BJ (cell line): ENCODE measurements at regions not wholly inside any gene's neighbourhood (a gene's known extent, or its start where the extent isn't known, plus 50 kb on each side); places are given as distances from the start of the nearest gene placed in this dataset.

Experiments used
- CTCF ChIA-PET: fragments of 350-600 bp; formaldehyde crosslinking; extraction: SDS; loops from one replicate; lab custom pipeline; 2021; ENCODE audit warnings: antibody characterized with exemption, inconsistent platforms; lab: Yijun Ruan, JAX
- POLR2A ChIA-PET: fragments of 300-600 bp; sonication (Branson Sonifier 250); formaldehyde crosslinking; extraction: SDS; loops from one replicate; lab custom pipeline; 2021; ENCODE audit warnings: antibody characterized with exemption; lab: Charles Lee
- DNase-seq: peaks from one replicate; pipeline ENCODE4 v3.0.0-alpha.2; 2011; ENCODE audit warnings: low read depth
- H3K27me3 ChIP-seq: 2 replicates; pipeline ENCODE4 v1.6.0; 2011; ENCODE audit warnings: low read length; ENCODE audit not compliant: control insufficient read depth, insufficient read depth
- H3K36me3 ChIP-seq: 2 replicates; pipeline ENCODE4 v1.5.1; 2011; ENCODE audit warnings: low read length; ENCODE audit not compliant: control insufficient read depth, insufficient read depth
- H3K4me3 ChIP-seq: 2 replicates; pipeline ENCODE4 v1.5.1; 2011; ENCODE audit warnings: low read depth, mild to moderate bottlenecking, control low read depth, low read length
- TF ChIP-seq, protein P1 (sequence below): IDR thresholded peaks from 2 replicates; pipeline ENCODE4 v1.5.1; 2011; ENCODE audit warnings: low read depth, mild to moderate bottlenecking, control low read depth, inconsistent platforms, low read length, moderate library complexity; ENCODE audit not compliant: insufficient read depth

DNA sequence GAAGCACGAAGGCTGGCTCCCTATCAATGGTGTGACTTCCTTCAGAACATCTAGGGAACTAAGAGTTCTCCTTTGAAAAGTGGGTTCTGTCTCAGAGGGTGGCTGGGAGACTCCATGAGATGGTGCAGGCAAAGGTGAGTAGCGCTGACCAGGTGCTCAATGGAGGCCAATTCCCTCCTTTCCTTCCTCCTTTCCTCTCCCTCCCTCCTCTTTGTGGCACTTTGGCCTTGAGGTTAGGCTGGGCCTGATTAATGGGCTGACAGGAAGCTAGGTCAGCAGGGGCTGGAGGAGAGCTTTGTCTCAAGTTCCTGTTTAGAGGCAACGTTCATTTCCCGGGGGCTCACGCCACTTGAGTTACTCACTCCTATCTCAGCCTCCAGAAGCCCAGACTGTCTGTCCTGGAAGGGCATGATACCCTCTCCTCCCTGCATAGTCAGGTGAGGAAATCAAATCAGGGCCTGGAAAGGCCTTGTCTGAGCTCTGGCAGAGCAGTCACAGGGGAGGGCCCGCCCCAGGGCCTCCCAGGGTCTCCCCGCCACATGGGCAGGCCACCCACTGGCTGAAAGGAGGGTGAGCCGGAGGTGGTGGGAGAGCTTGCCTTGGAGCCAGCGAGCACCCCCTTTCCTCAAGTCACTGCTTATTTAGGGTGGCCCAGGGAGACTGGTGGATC, 58.4 kb upstream of the SSBP3 start:
- H3K27me3 ChIP-seq, result no peaks in the 10 kb centered on the region
- ChIA-PET CTCF (no interaction called here), POLR2A (no interaction called here)
- DNase-seq, result no peak
- no peaks in the 10 kb centered on the region for H3K36me3 ChIP-seq
- no peak overlapping the region for H3K4me3 ChIP-seq
- TF ChIP-seq, protein P1, sequence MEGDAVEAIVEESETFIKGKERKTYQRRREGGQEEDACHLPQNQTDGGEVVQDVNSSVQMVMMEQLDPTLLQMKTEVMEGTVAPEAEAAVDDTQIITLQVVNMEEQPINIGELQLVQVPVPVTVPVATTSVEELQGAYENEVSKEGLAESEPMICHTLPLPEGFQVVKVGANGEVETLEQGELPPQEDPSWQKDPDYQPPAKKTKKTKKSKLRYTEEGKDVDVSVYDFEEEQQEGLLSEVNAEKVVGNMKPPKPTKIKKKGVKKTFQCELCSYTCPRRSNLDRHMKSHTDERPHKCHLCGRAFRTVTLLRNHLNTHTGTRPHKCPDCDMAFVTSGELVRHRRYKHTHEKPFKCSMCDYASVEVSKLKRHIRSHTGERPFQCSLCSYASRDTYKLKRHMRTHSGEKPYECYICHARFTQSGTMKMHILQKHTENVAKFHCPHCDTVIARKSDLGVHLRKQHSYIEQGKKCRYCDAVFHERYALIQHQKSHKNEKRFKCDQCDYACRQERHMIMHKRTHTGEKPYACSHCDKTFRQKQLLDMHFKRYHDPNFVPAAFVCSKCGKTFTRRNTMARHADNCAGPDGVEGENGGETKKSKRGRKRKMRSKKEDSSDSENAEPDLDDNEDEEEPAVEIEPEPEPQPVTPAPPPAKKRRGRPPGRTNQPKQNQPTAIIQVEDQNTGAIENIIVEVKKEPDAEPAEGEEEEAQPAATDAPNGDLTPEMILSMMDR, result no peak

DNA sequence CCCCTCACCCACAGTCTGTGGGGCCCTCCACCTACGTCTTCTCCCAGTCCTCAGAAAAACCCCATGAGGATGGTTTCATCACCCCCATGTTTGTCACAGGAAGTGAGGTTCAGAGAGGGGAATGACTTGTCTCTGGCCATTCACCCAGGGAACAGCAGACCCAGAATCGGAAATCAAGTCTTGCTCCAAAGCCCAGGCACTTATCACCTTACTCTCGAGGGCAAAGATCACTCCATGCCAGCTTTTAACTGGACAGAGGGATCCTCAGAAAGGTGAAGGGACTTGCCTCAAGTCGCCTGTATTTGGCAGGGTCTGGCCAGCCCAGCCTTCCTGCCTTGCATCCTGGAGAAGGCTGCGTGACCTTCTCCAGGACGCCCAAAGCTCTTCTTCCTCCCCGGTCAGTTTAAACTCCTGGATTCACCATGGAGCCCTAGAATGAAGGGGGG, 57.9 kb upstream of the SSBP3 start:
- ChIA-PET CTCF (no interaction called here), POLR2A (no interaction called here)
- Histone ChIP-seq H3K27me3 (no peaks in the 10 kb centered on the region), H3K36me3 (no peaks in the 10 kb centered on the region), H3K4me3 (no peak overlapping the region)
- no peak for DNase-seq
- TF ChIP-seq, protein P1, result no peak

- ChIA-PET POLR2A (no interaction called here), CTCF (no interaction called here)
- H3K4me3 ChIP-seq, result no peak overlapping the region
- no peak for DNase-seq
- TF ChIP-seq, protein P1, result no peak
- no peaks in the 10 kb centered on the region for H3K27me3 ChIP-seq
- H3K36me3 ChIP-seq, result no peaks in the 10 kb centered on the region
Measured at GRCh38 chr1:54463259-54464030, 57.3 kb upstream of the SSBP3 start.

- TF ChIP-seq, protein P1, result no peak
- Histone ChIP-seq H3K27me3 (no peaks in the 10 kb centered on the region), H3K36me3 (no peaks in the 10 kb centered on the region), H3K4me3 (no peak overlapping the region)
- ChIA-PET CTCF (no interaction called here), POLR2A (no interaction called here)
- no peak for DNase-seq
Measured at GRCh38 chr1:54462597-54463258, 56.5 kb upstream of the SSBP3 start.
